MG63 (cell line): ENCODE measurements at regions not wholly inside any gene's neighbourhood (a gene's known extent, or its start where the extent isn't known, plus 50 kb on each side); places are given as distances from the start of the nearest gene placed in this dataset.
"Not testable (repeated sequence)": the region's sequence is repeated elsewhere in the genome, so short reads cannot be mapped to it uniquely, and the experiment has no call there.

Experiments used
- DNase-seq: peaks from one replicate; pipeline ENCODE4 v3.0.0-alpha.2; 2020
- H3K27me3 ChIP-seq: fragments of 250-450 bp; sonication (Bioruptor Pico); 2 replicates; pipeline ENCODE4 v1.5.1; 2020; ENCODE audit warnings: mild to moderate bottlenecking, moderate library complexity
- H3K36me3 ChIP-seq: fragments of 250-450 bp; sonication (Bioruptor Pico); 2 replicates; pipeline ENCODE4 v1.5.1; 2020; ENCODE audit warnings: mild to moderate bottlenecking, moderate library complexity
- H3K4me3 ChIP-seq: fragments of 250-450 bp; sonication (Bioruptor Pico); 2 replicates; pipeline ENCODE4 v1.5.1; 2020; ENCODE audit warnings: mild to moderate bottlenecking, moderate library complexity
- H3K9me3 ChIP-seq: fragments of 250-450 bp; sonication (Bioruptor Pico); 2 replicates; pipeline ENCODE4 v1.5.1; 2020; ENCODE audit warnings: mild to moderate bottlenecking, moderate library complexity

DNA sequence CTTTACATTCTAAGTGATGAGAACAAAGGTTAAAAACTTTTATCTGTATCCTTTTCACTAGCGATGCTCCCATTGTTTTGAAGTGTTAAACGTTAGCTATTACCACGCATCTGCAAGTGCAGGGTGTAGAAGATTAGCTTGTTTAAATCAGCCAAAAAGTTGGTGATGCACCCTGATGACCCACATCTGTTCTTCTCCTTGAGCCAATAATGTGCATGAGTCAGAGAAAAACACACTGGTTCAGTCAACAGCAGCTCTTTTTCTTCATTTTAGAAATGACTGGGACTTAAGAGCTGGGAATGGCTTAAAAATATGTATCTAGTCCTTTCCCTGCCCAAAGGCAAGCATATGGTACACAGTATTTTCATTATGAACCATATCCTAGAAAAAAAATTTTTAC is 323.5 kb upstream of the PDE3A start:
- Histone ChIP-seq H3K9me3 (no peaks in the 10 kb centered on the region), H3K27me3 (no peaks in the 10 kb centered on the region), H3K36me3 (no peaks in the 10 kb centered on the region), H3K4me3 (no peak overlapping the region)
- DNase-seq = peak; percentile 26

DNA sequence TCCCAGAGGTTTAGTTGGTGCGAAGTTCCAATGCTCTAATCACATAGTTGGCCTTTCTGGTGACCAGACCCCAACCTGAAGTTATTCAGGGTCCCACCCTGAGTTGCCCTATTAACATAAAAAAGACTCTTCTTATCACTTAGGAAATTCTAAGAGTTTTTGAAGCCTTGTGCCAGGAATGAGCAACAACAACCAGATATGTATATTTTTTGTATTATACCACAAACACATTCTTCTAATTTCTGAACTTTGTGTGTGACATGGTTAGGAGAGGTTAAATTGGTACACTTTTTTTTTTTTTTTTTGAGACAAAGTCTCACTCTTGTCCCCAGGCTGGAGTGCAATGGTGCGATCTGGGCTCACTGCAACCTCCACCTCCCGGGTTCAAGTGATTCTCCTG is 320.4 kb upstream of the PDE3A start:
- no peak overlapping the region for H3K4me3 ChIP-seq
- H3K9me3 ChIP-seq = no peaks in the 10 kb centered on the region
- no peak for DNase-seq
- H3K27me3 ChIP-seq = no peaks in the 10 kb centered on the region
- no peaks in the 10 kb centered on the region for H3K36me3 ChIP-seq

DNA sequence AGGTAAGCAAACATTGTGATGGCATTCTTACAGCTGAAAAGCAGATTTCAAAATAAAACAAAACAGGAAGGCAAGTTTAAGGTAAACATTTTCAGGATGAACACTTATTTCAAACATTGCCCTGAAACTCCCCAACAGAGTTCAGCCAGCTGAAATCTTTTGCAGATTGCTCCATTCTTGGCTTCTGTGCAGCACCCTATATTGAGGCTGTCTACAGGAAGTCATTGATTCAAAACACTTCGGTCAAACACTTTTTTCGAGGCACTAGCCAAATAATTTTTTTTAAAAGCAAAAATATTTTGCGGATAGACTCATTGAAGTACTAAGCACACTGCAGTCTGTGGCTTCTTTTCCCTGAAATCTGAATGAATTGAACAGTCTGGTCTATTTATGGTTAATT is 318.1 kb upstream of the PDE3A start:
- no peaks in the 10 kb centered on the region for H3K9me3 ChIP-seq
- H3K27me3 ChIP-seq = no peaks in the 10 kb centered on the region
- no peaks in the 10 kb centered on the region for H3K36me3 ChIP-seq
- peak; percentile 31 for DNase-seq
- H3K4me3 ChIP-seq = no peak overlapping the region

DNA sequence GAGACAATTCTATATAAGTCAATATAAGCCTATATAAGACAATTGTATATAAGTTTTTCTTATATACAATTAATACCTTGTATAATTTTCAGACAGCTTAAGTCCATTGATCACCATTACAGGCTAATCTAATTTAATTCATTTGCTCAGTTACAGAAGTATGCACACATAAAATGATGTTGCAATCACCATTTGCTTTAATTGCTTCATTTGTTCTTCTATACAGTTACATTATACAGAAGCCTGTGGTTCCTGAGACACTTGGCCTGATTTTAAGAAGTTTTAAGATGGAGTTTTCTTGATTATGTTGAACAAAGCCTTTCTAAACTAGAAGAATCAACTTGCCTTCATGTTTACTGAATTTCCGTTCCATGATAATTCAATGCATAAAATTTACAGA is 314.6 kb upstream of the PDE3A start:
- no peaks in the 10 kb centered on the region for H3K36me3 ChIP-seq
- no peak for DNase-seq
- H3K4me3 ChIP-seq = no peak overlapping the region
- no peaks in the 10 kb centered on the region for H3K27me3 ChIP-seq
- H3K9me3 ChIP-seq = peaks cover 2% of the 10 kb centered on the region; the same call in 1 of the 2 replicates

DNA sequence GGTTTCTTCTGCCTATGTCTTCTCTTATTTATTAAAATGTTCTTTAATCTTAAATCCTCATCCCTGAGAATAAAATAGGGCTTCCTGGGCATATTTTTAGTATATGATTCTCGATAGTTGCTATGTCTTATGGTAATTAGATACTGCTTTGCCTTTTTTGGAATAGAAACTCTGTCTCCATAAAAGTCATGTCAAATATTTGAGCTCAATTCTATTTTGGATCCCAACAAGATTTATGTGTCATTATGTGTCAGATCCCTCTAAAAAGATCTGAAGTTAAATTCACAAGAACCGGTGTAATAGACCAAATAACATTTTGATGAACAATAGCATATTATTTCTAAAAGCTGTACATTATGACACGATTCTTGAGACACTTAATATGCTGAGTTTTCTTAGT is 312.5 kb upstream of the PDE3A start:
- Histone ChIP-seq H3K9me3 (peaks cover 2% of the 10 kb centered on the region; the same call in 1 of the 2 replicates), H3K27me3 (no peaks in the 10 kb centered on the region), H3K36me3 (no peaks in the 10 kb centered on the region), H3K4me3 (no peak overlapping the region)
- no peak for DNase-seq

DNA sequence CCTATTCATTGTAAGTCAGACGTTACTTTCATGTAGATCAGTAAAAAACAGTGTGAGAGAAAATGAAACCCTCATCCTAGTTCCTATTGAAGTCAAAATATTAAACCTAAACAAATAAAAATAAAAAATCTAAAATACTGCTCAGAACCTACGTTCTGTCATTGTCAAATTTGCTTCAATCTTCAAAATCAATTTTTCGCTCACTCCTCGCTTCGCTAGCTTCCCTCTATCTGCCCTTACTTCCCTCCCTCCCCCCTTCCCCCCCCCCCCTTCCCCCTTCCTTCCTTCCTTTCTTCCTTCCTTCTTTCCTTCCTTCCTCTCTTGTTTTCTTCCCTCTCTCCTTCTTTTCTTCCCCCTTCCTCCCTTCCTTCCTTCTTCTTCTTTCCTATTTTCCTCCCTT is 310.9 kb upstream of the PDE3A start:
- DNase-seq = no peak
- no peak overlapping the region for H3K4me3 ChIP-seq
- no peaks in the 10 kb centered on the region for H3K36me3 ChIP-seq
- no peaks in the 10 kb centered on the region for H3K27me3 ChIP-seq
- peaks cover 4% of the 10 kb centered on the region for H3K9me3 ChIP-seq

DNA sequence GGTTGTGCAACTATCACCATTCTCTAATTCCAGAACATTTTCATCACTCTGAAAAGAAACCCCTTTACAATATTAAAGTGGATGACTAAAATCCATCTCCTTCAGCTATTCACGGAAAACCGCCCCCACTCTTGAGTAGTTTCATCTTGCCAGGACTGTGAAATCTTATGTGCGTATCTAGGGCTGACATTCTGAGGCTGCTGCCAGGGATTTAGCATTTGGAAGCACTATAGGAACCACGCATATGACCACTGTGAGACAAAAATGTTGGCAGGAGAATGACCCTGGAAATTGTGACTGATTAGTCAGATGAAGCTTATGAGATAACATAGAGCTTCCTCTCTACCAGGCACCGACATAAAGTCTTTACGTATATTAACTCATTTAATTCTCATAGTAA is 305.2 kb upstream of the PDE3A start:
- H3K36me3 ChIP-seq = no peaks in the 10 kb centered on the region
- H3K9me3 ChIP-seq = peaks cover 4% of the 10 kb centered on the region
- no peak overlapping the region for H3K4me3 ChIP-seq
- no peaks in the 10 kb centered on the region for H3K27me3 ChIP-seq
- peak; percentile 78 for DNase-seq

DNA sequence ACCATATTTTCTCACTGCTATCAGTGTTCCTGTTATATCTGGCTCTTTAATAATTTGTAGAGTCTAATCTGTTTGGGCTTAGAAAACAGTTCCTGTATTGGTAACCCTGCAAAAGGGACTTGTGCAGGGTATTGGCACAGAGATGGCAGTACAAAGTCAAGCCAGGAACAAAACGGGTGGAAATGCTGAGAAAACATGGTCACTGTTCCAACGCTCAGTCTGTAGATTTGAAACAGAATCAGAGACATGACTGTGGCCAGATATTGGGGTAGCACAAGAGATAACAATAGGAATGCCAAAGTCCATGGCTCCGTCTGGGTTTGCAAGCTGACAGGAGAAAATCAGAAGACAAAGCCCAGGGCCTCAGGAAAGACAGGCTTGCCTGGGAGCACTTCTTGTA is 290.7 kb upstream of the PDE3A start:
- DNase-seq = no peak
- no peaks in the 10 kb centered on the region for H3K27me3 ChIP-seq
- H3K9me3 ChIP-seq = no peaks in the 10 kb centered on the region
- H3K36me3 ChIP-seq = no peaks in the 10 kb centered on the region
- no peak overlapping the region for H3K4me3 ChIP-seq

DNA sequence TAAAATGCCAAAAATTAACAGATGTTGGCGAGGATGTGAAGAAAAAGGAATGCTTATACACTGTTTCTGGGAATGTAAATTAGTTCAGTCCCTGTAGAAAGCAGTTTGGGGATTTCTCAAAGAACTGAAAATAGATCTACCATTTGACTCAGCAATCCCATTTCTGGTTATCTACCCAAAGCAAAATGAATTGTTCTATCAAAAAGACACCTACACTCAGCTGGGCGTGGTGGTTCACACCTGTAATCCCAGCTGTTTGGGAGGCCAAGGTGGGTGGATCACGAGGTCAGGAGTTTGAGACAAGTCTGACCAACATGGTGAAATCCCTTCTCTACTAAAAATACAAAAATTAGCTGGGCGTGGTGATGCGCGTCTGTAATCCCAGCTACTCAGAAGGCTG is 279.3 kb upstream of the PDE3A start:
- no peak overlapping the region for H3K4me3 ChIP-seq
- no peaks in the 10 kb centered on the region for H3K36me3 ChIP-seq
- H3K27me3 ChIP-seq = no peaks in the 10 kb centered on the region
- no peak for DNase-seq
- H3K9me3 ChIP-seq = peaks cover 4% of the 10 kb centered on the region; the same call in 1 of the 2 replicates

DNA sequence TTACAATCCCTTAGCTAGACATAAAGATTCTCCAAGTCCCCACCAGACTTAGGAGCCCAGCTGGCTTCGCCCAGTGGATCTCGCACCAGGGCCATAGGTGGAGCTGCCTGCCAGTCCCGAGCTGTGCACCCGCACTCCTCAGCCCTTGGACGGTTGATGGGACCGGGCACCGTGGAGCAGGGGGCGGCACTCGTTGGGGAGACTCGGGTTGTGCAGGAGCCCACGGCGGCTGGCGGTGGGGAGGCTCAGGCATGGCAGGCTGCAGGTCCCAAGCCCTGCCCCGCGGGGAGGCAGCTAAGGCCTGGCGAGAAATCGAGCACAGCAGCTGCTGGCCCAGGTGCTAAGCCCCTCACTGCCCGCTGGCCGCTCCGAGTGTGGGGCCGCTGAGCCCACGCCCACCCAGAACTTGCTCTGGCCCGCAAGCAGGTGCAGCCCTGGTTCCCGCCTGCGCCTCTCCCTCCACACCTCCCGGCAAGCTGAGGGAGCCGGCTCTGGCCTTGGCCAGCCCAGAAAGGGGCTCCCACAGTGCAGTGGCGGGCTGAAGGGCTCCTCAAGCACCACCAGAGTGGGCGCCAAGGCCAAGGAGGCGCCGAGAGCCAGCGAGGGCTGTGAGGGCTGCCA is 275.0 kb upstream of the PDE3A start:
- not testable (repeated sequence) for H3K4me3 ChIP-seq, DNase-seq, H3K27me3 ChIP-seq, H3K36me3 ChIP-seq, H3K9me3 ChIP-seq

DNA sequence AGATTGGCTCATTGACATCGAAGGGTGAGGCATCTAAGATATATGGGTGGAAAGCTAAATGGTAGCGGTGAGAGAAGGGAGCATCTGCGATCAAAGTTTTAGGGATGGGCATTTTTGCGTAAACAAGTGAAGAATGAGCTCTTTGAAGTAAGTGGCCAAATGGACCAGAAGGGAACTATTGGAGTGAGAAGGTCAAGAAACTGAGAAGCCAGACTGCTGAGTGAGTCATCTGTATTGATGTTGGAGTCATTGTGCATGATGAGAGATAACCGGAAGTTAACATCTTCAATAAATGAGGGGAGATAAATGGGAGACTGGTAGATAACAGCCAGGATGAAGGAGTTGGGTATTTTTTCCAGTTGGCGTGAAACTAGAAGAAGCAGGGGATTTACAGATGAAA is 271.9 kb upstream of the PDE3A start:
- no peaks in the 10 kb centered on the region for H3K36me3 ChIP-seq

DNA sequence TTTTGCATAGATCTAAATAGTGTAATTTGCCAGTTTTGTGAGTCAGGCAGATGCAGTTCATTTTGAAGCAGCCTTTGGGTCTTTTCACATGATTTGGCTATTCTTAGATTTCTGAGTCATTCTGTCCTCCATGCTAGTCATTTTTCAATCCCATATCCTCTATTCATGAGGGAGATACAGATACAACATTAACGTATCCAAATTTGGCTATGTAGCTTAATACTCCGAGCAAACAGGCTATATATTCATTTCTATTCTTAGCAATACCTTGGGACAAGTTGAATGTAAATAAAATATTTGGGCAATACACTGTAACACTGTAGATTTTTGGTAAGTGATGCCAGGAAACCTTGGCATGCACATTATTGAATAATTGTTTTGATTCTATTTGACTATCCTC is 270.7 kb upstream of the PDE3A start:
- Histone ChIP-seq H3K4me3 (no peak overlapping the region), H3K36me3 (no peaks in the 10 kb centered on the region), H3K9me3 (peaks cover 4% of the 10 kb centered on the region; the same call in 1 of the 2 replicates), H3K27me3 (no peaks in the 10 kb centered on the region)
- DNase-seq = no peak

More for the DNA sequence above, 271.9 kb upstream of the PDE3A start:
- Histone ChIP-seq H3K27me3 (no peaks in the 10 kb centered on the region), H3K4me3 (no peak overlapping the region), H3K9me3 (peaks cover 4% of the 10 kb centered on the region; the same call in 1 of the 2 replicates)
- DNase-seq = no peak

DNA sequence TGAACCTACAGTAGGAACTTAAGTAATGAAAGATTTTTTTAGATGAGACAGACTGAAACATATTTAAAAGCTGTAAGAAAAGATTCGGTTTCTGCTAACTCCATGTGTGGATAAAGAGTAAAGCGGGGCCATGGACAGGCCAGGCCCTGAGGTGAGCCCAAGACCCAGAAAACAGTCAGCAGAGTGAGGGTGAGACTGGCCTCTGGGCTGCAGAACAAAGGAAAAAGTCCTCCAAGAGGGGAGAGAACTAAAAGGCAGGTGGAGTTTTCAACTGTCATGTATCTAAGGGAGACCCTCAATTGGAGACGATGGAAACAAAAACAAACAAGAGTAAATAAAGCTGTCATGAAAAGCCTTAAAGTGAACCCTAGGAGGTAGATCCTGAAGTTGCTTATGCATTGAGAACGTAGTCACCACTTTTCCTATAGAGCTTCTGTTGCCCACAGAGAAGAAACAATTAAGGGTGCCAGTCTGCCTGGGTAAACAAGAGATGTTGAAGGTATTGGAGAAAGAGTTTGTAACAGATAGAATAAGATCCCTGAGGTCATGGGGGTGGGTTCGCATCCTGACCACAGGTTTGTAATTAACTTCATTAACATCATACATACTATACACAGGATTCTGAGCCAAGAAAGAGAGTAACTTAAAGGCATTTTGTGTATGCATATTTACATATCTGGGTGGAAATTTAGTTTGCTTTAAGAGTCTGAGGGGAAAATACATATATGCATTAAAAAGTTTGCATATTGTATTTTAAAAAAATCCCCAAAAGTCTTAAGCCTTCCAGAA is 268.7 kb upstream of the PDE3A start:
- H3K4me3 ChIP-seq = no peak overlapping the region
- no peaks in the 10 kb centered on the region for H3K27me3 ChIP-seq
- no peaks in the 10 kb centered on the region for H3K36me3 ChIP-seq
- H3K9me3 ChIP-seq = no peaks in the 10 kb centered on the region
- no peak for DNase-seq

DNA sequence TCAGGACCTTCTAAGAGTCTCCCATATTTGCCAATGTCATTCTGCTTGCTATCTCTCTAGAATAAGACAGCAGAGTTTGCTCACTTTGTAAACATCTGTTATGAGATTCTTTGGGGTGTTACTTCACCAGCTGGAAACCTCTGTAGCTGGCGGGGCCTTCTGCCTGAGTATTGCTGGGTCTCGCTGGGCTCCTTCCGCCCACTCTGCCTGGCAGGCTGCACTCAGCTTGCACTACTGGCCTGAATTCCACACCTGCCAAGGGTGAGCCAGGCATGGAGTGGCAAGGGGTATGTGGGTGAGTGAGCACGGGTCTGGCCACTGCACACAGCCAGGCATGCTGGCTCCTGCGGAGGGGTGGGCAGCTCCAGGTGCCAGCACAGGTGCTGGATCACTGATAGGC is 267.3 kb upstream of the PDE3A start:
- peak; percentile 90 for DNase-seq
- H3K4me3 ChIP-seq = no peak overlapping the region
- H3K9me3 ChIP-seq = no peaks in the 10 kb centered on the region
- no peaks in the 10 kb centered on the region for H3K36me3 ChIP-seq
- no peaks in the 10 kb centered on the region for H3K27me3 ChIP-seq

DNA sequence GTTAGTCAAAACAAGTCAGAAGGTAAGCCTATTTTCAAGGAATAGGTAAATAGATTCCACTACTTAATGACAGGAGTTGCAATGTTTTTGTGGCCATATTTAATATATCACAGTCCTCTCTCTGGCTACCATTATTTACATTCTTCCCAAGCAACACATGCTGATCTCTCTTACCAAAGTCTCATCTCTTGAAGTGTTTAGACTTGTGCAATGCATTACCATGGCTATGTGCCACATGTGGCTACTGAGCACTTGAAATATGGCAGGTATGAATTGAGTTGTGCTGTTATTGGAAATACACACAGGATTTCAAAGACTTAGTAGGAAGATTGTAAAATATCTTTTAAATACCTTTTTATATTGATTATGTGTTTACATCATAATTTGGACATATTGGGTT is 262.4 kb upstream of the PDE3A start:
- H3K36me3 ChIP-seq = no peaks in the 10 kb centered on the region
- DNase-seq = no peak
- no peaks in the 10 kb centered on the region for H3K9me3 ChIP-seq
- H3K4me3 ChIP-seq = no peak overlapping the region
- H3K27me3 ChIP-seq = no peaks in the 10 kb centered on the region

DNA sequence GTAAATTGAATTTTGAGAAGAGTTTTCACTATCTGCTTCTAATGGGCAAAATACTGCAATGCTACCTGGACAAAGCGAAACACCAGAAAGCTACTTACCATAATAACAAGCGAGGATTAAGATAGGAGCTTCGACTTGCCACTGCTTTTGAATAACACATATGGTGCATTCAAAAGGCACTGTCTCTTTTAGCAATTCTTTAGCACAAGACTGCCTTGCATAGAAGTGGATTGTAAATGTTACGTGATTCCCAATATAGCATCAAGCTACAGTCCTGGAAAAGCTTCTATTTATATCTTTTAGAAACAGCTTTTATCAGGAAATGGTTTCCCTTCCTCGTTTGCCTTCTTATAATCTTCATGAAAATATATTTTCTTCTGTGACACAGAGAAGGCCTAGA is 258.7 kb upstream of the PDE3A start:
- H3K27me3 ChIP-seq = no peaks in the 10 kb centered on the region
- no peaks in the 10 kb centered on the region for H3K9me3 ChIP-seq
- H3K36me3 ChIP-seq = no peaks in the 10 kb centered on the region
- no peak for DNase-seq
- no peak overlapping the region for H3K4me3 ChIP-seq

DNA sequence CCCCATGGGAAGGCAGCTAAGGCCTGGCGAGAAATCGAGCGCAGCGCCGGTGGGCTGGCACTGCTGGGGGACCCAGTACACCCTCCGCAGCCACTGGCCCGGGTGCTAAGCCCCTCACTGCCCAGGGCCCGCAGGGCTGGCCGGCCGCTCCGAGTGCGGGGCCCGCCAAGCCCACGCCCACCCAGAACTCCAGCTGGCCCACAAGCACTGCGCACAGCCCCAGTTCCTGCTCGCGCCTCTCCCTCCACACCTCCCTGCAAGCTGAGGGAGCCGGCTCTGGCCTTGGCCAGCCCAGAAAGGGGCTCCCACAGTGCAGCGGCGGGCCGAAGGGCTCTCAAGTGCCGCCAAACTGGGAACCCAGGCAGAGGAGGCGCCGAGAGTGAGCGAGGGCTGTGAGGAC is 253.0 kb upstream of the PDE3A start:
- H3K4me3 ChIP-seq, H3K9me3 ChIP-seq, DNase-seq, H3K27me3 ChIP-seq, H3K36me3 ChIP-seq: not testable (repeated sequence)
